PC-3 (cell line): ENCODE measurements at regions not wholly inside any gene's neighbourhood (a gene's known extent, or its start where the extent isn't known, plus 50 kb on each side); places are given as distances from the start of the nearest gene placed in this dataset.

ENCODE experiments used
- EZH2 ChIP-seq: fragments of 300-600 bp; sonication (generic); IDR thresholded peaks from one replicate; pipeline ENCODE4 v1.6.1; 2017; ENCODE audit warnings: antibody characterized with exemption, mild to moderate bottlenecking, low read length; ENCODE audit not compliant: unreplicated experiment
- EZH2phosphoT487 ChIP-seq: fragments of 300-600 bp; sonication (generic); IDR thresholded peaks from 2 replicates; pipeline ENCODE4 v1.6.1; 2018; ENCODE audit warnings: mild to moderate bottlenecking, antibody characterized with exemption, low read length, borderline replicate concordance

GRCh38 chr5:66337626-66338226 is 193.6 kb downstream of the SREK1 start:
- TF ChIP-seq EZH2phosphoT487 (no peak), EZH2 (no peak)
